Esophagus muscularis mucosa (tissue), 4 donors: ENCODE measurements at regions not wholly inside any gene's neighbourhood (a gene's known extent, or its start where the extent isn't known, plus 50 kb on each side); places are given as distances from the start of the nearest gene placed in this dataset.

ENCODE experiments used
- DNase-seq: peaks from one replicate; pipeline ENCODE4 v3.0.0-alpha.2; 2017; ENCODE audit errors: extremely low spot score
- H3K27ac ChIP-seq, 4 donors: fragments of 200-600 bp; sonication (generic); replicated peaks in 1 of 4; 1 replicate in 3 of 4; 2 replicates in 1 of 4; pipeline ENCODE4 v1.5.1; 2016 to 2019; ENCODE audit warnings: mild to moderate bottlenecking in 1 of 4
- H3K27me3 ChIP-seq, 4 donors: fragments of 200-600 bp; sonication (generic); one replicate each; pipeline versions ENCODE4 v1.5.1 to v1.6.0; 2016 to 2019
- H3K36me3 ChIP-seq, 4 donors: fragments of 200-600 bp; sonication (generic); one replicate each; pipeline ENCODE4 v1.5.1; 2016 to 2019
- H3K4me1 ChIP-seq, 4 donors: fragments of 200-600 bp; sonication (generic); one replicate each; pipeline ENCODE4 v1.5.1; 2016 to 2019
- H3K4me3 ChIP-seq, 4 donors: fragments of 200-600 bp; sonication (generic); 1 replicate in 2 of 4; 2 replicates in 2 of 4; pipeline ENCODE4 v1.5.1; 2016 to 2019; ENCODE audit warnings: mild to moderate bottlenecking in 4 of 4, moderate library complexity in 1 of 4
- H3K9me3 ChIP-seq, 4 donors: fragments of 200-600 bp; sonication (generic); 1 replicate in 3 of 4; 2 replicates in 1 of 4; pipeline ENCODE4 v1.5.1; 2016 to 2019
- CTCF ChIP-seq, 3 experiments: fragments of 200-600 bp in 2 of 3; fragments of 450-650 bp in 1 of 3; sonication (generic) in 2 of 3; IDR thresholded peaks; one replicate each; pipeline ENCODE4 v1.5.1; 2017 to 2019; ENCODE audit warnings: antibody characterized with exemption in 3 of 3, mild to moderate bottlenecking in 2 of 3, moderate library complexity in 1 of 3
- EP300 ChIP-seq: sonication (generic); formaldehyde crosslinking; IDR thresholded peaks from one replicate; pipeline ENCODE4 v1.6.1; 2017; ENCODE audit warnings: antibody characterized with exemption
- POLR2A ChIP-seq: fragments of 450-650 bp; IDR thresholded peaks from one replicate; pipeline ENCODE4 v1.6.1; 2017; ENCODE audit warnings: antibody characterized with exemption, moderate library complexity, mild to moderate bottlenecking, low read depth
- POLR2AphosphoS5 ChIP-seq, 2 donors: sonication (generic); formaldehyde crosslinking; IDR thresholded peaks; one replicate each; pipeline ENCODE4 v1.6.1; 2017; ENCODE audit warnings: antibody characterized with exemption in 2 of 2
- WGBS: methylation state at CpG from one replicate; pipeline ENCODE4 v1.1.5; 2018; 5-methylcytosine and 5-hydroxymethylcytosine counted together
- intact Hi-C: fragments of 100-400 bp; cut with DNase I; formaldehyde crosslinking; loops from one replicate; pipeline ENCODE4 v1.15.1; 2023

- Histone ChIP-seq H3K27me3 (no peaks in the 10 kb centered on the region), H3K27ac (no peak overlapping the region), H3K9me3 (no peaks in the 10 kb centered on the region), H3K36me3 (no peaks in the 10 kb centered on the region), H3K4me1 (no peaks in the 10 kb centered on the region), H3K4me3 (no peak overlapping the region)
- DNase-seq = no peak
- WGBS = 72% methylated on average over 8 of the region's 8 CpGs
- TF ChIP-seq POLR2A = no peak
- no peak for TF ChIP-seq EP300
- TF ChIP-seq CTCF (IDR thresholded peaks at IDR 0.05) = no peak
- no peak for TF ChIP-seq POLR2AphosphoS5 (IDR thresholded peaks at IDR 0.05)
- intact Hi-C loops = no loop called here
Observed at GRCh38 chr4:42816880-42817400, 75.6 kb upstream of the GRXCR1 start.

- no peaks in the 10 kb centered on the region for H3K36me3 ChIP-seq
- intact Hi-C loops = no loop called here
- DNase-seq = no peak
- TF ChIP-seq POLR2AphosphoS5 (IDR thresholded peaks at IDR 0.05) = no peak
- TF ChIP-seq POLR2A = no peak
- no peak for TF ChIP-seq CTCF (IDR thresholded peaks at IDR 0.05)
- TF ChIP-seq EP300 = no peak
- H3K4me3 ChIP-seq = no peak overlapping the region
- no peaks in the 10 kb centered on the region for H3K27me3 ChIP-seq
- no peaks in the 10 kb centered on the region for H3K4me1 ChIP-seq
- H3K27ac ChIP-seq = no peak overlapping the region
- 57% methylated on average over 9 of the region's 9 CpGs for WGBS
- H3K9me3 ChIP-seq = no peaks in the 10 kb centered on the region
Observed at GRCh38 chr4:42816189-42816879, 76.2 kb upstream of the GRXCR1 start.

- Histone ChIP-seq H3K4me3 (no peak overlapping the region), H3K9me3 (no peaks in the 10 kb centered on the region), H3K36me3 (no peaks in the 10 kb centered on the region), H3K27ac (no peak overlapping the region), H3K27me3 (peaks cover 0 to 5% (median 0%) of the 10 kb centered on the region in 4 donors), H3K4me1 (no peaks in the 10 kb centered on the region)
- WGBS = 91% methylated on average over 6 of the region's 7 CpGs
- no peak for DNase-seq
- TF ChIP-seq POLR2A = no peak
- TF ChIP-seq CTCF (IDR thresholded peaks at IDR 0.05) = no peak
- no peak for TF ChIP-seq POLR2AphosphoS5 (IDR thresholded peaks at IDR 0.05)
- no peak for TF ChIP-seq EP300
- intact Hi-C loops = no loop called here
Observed at GRCh38 chr4:42809419-42810084, 83.0 kb upstream of the GRXCR1 start.

- no peak for DNase-seq
- no peaks in the 10 kb centered on the region for H3K4me1 ChIP-seq
- WGBS = 91% methylated on average over 3 of the region's 3 CpGs
- H3K27ac ChIP-seq = no peak overlapping the region
- H3K27me3 ChIP-seq = peaks cover 0 to 5% (median 0%) of the 10 kb centered on the region in 4 donors
- intact Hi-C loops = no loop called here
- H3K4me3 ChIP-seq = no peak overlapping the region
- H3K36me3 ChIP-seq = no peaks in the 10 kb centered on the region
- peaks cover 0 to 26% (median 17%) of the 10 kb centered on the region in 4 donors for H3K9me3 ChIP-seq
- no peak for TF ChIP-seq EP300
- TF ChIP-seq CTCF (IDR thresholded peaks at IDR 0.05) = no peak
- no peak for TF ChIP-seq POLR2AphosphoS5 (IDR thresholded peaks at IDR 0.05)
- TF ChIP-seq POLR2A = no peak
Observed at GRCh38 chr4:42806303-42806835, 86.1 kb upstream of the GRXCR1 start.
